H9 (cell line): ENCODE measurements at regions not wholly inside any gene's neighbourhood (a gene's known extent, or its start where the extent isn't known, plus 50 kb on each side); places are given as distances from the start of the nearest gene placed in this dataset.

Experiments used
- DNase-seq: peaks from one replicate; pipeline ENCODE4 v3.0.0-alpha.2; 2017
- H2AFZ ChIP-seq: one replicate; pipeline ENCODE4 v1.6.1; 2013; ENCODE audit warnings: mild to moderate bottlenecking, low read length, control low read depth, moderate library complexity
- H2AK5ac ChIP-seq: 2 replicates; pipeline ENCODE4 v1.6.1; 2013; ENCODE audit warnings: low read length, control low read depth, mixed read lengths; ENCODE audit not compliant: insufficient read length
- H2BK120ac ChIP-seq: one replicate; pipeline ENCODE4 v1.6.1; 2013; ENCODE audit warnings: low read depth, mild to moderate bottlenecking, low read length, control low read depth, inconsistent platforms; ENCODE audit not compliant: poor library complexity, severe bottlenecking
- H2BK12ac ChIP-seq: 2 replicates; pipeline ENCODE4 v1.6.1; 2013; ENCODE audit warnings: low read length, control low read depth, mixed read lengths, low read depth; ENCODE audit not compliant: insufficient read length
- H2BK15ac ChIP-seq: 2 replicates; pipeline ENCODE4 v1.6.1; 2013; ENCODE audit warnings: low read depth, low read length, control low read depth
- H2BK20ac ChIP-seq: one replicate; pipeline ENCODE4 v1.6.1; 2013; ENCODE audit warnings: low read depth, mild to moderate bottlenecking, low read length, control low read depth, inconsistent platforms; ENCODE audit not compliant: poor library complexity, severe bottlenecking
- H2BK5ac ChIP-seq: 2 replicates; pipeline ENCODE4 v1.6.1; 2013; ENCODE audit warnings: low read length, control low read depth, mixed read lengths; ENCODE audit not compliant: insufficient read length
- H3K14ac ChIP-seq: 2 replicates; pipeline ENCODE4 v1.6.1; 2013; ENCODE audit warnings: low read length, control low read depth; ENCODE audit not compliant: insufficient read depth
- H3K18ac ChIP-seq: 2 replicates; pipeline ENCODE4 v1.6.1; 2013; ENCODE audit warnings: low read depth, mild to moderate bottlenecking, mixed read lengths, low read length, control low read depth; ENCODE audit not compliant: insufficient read length
- H3K23ac ChIP-seq: 2 replicates; pipeline ENCODE4 v1.6.1; 2013; ENCODE audit warnings: low read length, control low read depth, mixed read lengths, low read depth; ENCODE audit not compliant: insufficient read length
- H3K23me2 ChIP-seq: 2 replicates; pipeline ENCODE4 v1.6.1; 2013; ENCODE audit warnings: low read depth, mild to moderate bottlenecking, mixed read lengths, low read length, control low read depth; ENCODE audit not compliant: insufficient read length, poor library complexity, severe bottlenecking
- H3K27ac ChIP-seq: 2 replicates; pipeline ENCODE4 v1.5.1; 2013; ENCODE audit warnings: low read length, control low read depth, mixed read lengths, low read depth; ENCODE audit not compliant: insufficient read length
- H3K27me3 ChIP-seq: 2 replicates; pipeline ENCODE4 v1.6.1; 2013; ENCODE audit warnings: low read length, control low read depth, inconsistent platforms; ENCODE audit not compliant: insufficient read depth
- H3K4ac ChIP-seq: 2 replicates; pipeline ENCODE4 v1.6.1; 2013; ENCODE audit warnings: low read depth, mild to moderate bottlenecking, control low read depth, inconsistent platforms, low read length, moderate library complexity
- H3K4me1 ChIP-seq: 2 replicates; pipeline ENCODE4 v1.6.1; 2013; ENCODE audit warnings: low read length, control low read depth, inconsistent platforms; ENCODE audit not compliant: insufficient read depth
- H3K4me2 ChIP-seq: 2 replicates; pipeline ENCODE4 v1.6.1; 2013; ENCODE audit warnings: low read length, control low read depth, mixed read lengths; ENCODE audit not compliant: insufficient read length, insufficient read depth
- H3K56ac ChIP-seq: 2 replicates; pipeline ENCODE4 v1.6.1; 2013; ENCODE audit warnings: low read depth, mild to moderate bottlenecking, mixed read lengths, low read length, control low read depth; ENCODE audit not compliant: insufficient read length
- H3K79me1 ChIP-seq: 2 replicates; pipeline ENCODE4 v1.6.1; 2013; ENCODE audit warnings: low read depth, mild to moderate bottlenecking, moderate library complexity, low read length, control low read depth, inconsistent platforms; ENCODE audit not compliant: insufficient read depth, poor library complexity, severe bottlenecking
- H3K79me2 ChIP-seq: 2 replicates; pipeline ENCODE4 v1.6.1; 2013; ENCODE audit warnings: low read length, control low read depth, inconsistent platforms; ENCODE audit not compliant: insufficient read depth
- H3K9ac ChIP-seq: 2 replicates; pipeline ENCODE4 v1.6.1; 2013; ENCODE audit warnings: low read length, control low read depth, mixed read lengths; ENCODE audit not compliant: insufficient read length; ENCODE audit errors: extremely low read depth
- H3K9me3 ChIP-seq: one replicate; pipeline ENCODE4 v1.6.1; 2013; ENCODE audit warnings: low read depth, low read length, inconsistent platforms; ENCODE audit not compliant: control insufficient read depth
- H3T11ph ChIP-seq: one replicate; pipeline ENCODE4 v1.6.1; 2013; ENCODE audit warnings: mild to moderate bottlenecking, low read length, control low read depth, inconsistent platforms
- H4K20me1 ChIP-seq: one replicate; pipeline ENCODE4 v1.6.1; 2013; ENCODE audit not compliant: control insufficient read depth, insufficient read length, insufficient read depth
- H4K5ac ChIP-seq: 2 replicates; pipeline ENCODE4 v1.6.1; 2013; ENCODE audit warnings: low read depth, mild to moderate bottlenecking, mixed read lengths, low read length, control low read depth; ENCODE audit not compliant: insufficient read length
- H4K8ac ChIP-seq: replicated peaks from 2 replicates; pipeline ENCODE4 v1.6.1; 2013; ENCODE audit warnings: low read length, control low read depth, mixed read lengths, low read depth; ENCODE audit not compliant: insufficient read length
- H4K91ac ChIP-seq: 2 replicates; pipeline ENCODE4 v1.6.1; 2013; ENCODE audit warnings: low read depth, mild to moderate bottlenecking, moderate library complexity, mixed read lengths, low read length, control low read depth; ENCODE audit not compliant: insufficient read length
- H3K27ac Mint-ChIP-seq, 3 experiments: 2 replicates in 2 of 3; 3 replicates in 1 of 3; pipeline ENCODE4 v1.8.0; 2020 to 2021; ENCODE audit warnings: mixed read lengths in 3 of 3, mild to moderate bottlenecking in 1 of 3, moderate library complexity in 1 of 3
- H3K27me3 Mint-ChIP-seq: 2 replicates; pipeline ENCODE4 v1.8.0; 2021; ENCODE audit warnings: low read depth, mild to moderate bottlenecking, moderate library complexity, mixed read lengths
- H3K36me3 Mint-ChIP-seq, 3 experiments: 2 replicates in 2 of 3; 3 replicates in 1 of 3; pipeline ENCODE4 v1.8.0; 2020 to 2021; ENCODE audit warnings: low read depth in 3 of 3, mixed read lengths in 3 of 3; ENCODE audit not compliant: insufficient read depth in 1 of 3
- H3K4me1 Mint-ChIP-seq, 2 experiments: 2 replicates each; pipeline ENCODE4 v1.8.0; 2020; ENCODE audit warnings: mixed read lengths in 2 of 2
- H3K4me3 Mint-ChIP-seq, 2 experiments: 2 replicates in 1 of 2; 3 replicates in 1 of 2; pipeline ENCODE4 v1.8.0; 2020 to 2021; ENCODE audit warnings: mild to moderate bottlenecking in 2 of 2, mixed read lengths in 2 of 2, moderate library complexity in 1 of 2
- H3K9me3 Mint-ChIP-seq, 2 experiments: 2 replicates in 1 of 2; 3 replicates in 1 of 2; pipeline ENCODE4 v1.8.0; 2020; ENCODE audit warnings: mild to moderate bottlenecking in 2 of 2, mixed read lengths in 2 of 2, moderate library complexity in 1 of 2
- CTCF ChIP-seq: fragments of 200-600 bp; sonication (generic); conservative IDR thresholded peaks from 3 replicates; pipeline ENCODE4 v1.8.0; 2021; ENCODE audit warnings: antibody characterized with exemption, mild to moderate bottlenecking
- WGBS: extraction: QIAGEN DNeasy Blood & Tissue Kit; methylation state at CpG from one replicate; pipeline ENCODE4 v1.1.7; 2013; ENCODE audit warnings: missing lambda C conversion rate, low lambda C conversion rate, mixed read lengths; ENCODE audit not compliant: insufficient read length; ENCODE audit errors: extremely low coverage; 5-methylcytosine and 5-hydroxymethylcytosine counted together

DNA sequence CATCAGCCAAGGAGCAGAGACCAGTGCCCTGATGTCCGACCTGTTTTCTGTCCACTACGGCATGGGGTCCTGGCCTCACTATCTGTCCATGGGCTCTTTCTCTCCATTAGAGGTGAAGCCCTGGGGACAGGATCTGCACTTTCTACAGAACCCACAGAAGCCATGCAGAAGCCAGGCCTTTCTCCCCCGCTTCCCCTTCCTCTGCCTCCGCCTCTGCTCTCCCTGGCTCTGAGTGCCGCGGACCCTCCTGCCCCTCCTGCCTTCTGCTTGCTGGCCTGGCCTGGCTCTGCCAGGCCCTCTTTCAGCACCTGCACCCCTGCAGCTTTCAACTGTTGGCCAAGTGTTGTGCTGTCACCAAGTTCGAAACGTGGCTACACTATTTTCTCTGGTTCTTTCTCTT lies 439.8 kb upstream of the ZMIZ1 start:
- no peak for DNase-seq
- no peak overlapping the region for H3K4me3 Mint-ChIP-seq
- H3K9me3 ChIP-seq, result no peaks in the 10 kb centered on the region
- no peak overlapping the region for H2BK5ac ChIP-seq
- H2AK5ac ChIP-seq, result no peak overlapping the region
- no peaks in the 10 kb centered on the region for H3K36me3 Mint-ChIP-seq
- H3K9me3 Mint-ChIP-seq, result no peaks in the 10 kb centered on the region; a peak in 1 of 5 replicates
- H3K4me1 Mint-ChIP-seq, result peaks cover 13 to 20% of the 10 kb centered on the region in 2 experiments
- no peaks in the 10 kb centered on the region for H4K20me1 ChIP-seq
- H3K27ac ChIP-seq, result no peak overlapping the region
- no peak overlapping the region for H3K23ac ChIP-seq
- H4K8ac ChIP-seq, result no peak overlapping the region
- no CpG with 5 or more reads among the region's 8 CpGs for WGBS
- H3K27me3 ChIP-seq, result no peaks in the 10 kb centered on the region
- no peak overlapping the region for H3K56ac ChIP-seq
- no peak overlapping the region for H3K18ac ChIP-seq
- H2BK20ac ChIP-seq, result no peak overlapping the region
- no peak overlapping the region for H3K4ac ChIP-seq
- no peak overlapping the region for H2AFZ ChIP-seq
- no peak overlapping the region for H2BK120ac ChIP-seq
- no peak overlapping the region for H3K9ac ChIP-seq
- no peak overlapping the region for H3K4me2 ChIP-seq
- H3K27ac Mint-ChIP-seq, result no peak overlapping the region; a peak in 1 of 7 replicates
- no peak overlapping the region for H4K91ac ChIP-seq
- no peaks in the 10 kb centered on the region; the same call in 1 of the 2 replicates for H3K4me1 ChIP-seq
- no peak overlapping the region for H4K5ac ChIP-seq
- no peak overlapping the region for H3T11ph ChIP-seq
- H2BK12ac ChIP-seq, result no peak overlapping the region
- no peak overlapping the region for H2BK15ac ChIP-seq
- H3K79me2 ChIP-seq, result no peaks in the 10 kb centered on the region
- H3K27me3 Mint-ChIP-seq, result peaks cover 14% of the 10 kb centered on the region
- H3K23me2 ChIP-seq, result no peaks in the 10 kb centered on the region
- no peaks in the 10 kb centered on the region for H3K79me1 ChIP-seq
- no peak for TF ChIP-seq CTCF
- H3K14ac ChIP-seq, result no peak overlapping the region
